ENCODE measurements at regions not wholly inside any gene's neighbourhood (a gene's known extent, or its start where the extent isn't known, plus 50 kb on each side); places are given as distances from the start of the nearest gene placed in this dataset.
A peak's percentile ranks its signal among the peaks of the same experiment; 100 is the strongest.

DNA sequence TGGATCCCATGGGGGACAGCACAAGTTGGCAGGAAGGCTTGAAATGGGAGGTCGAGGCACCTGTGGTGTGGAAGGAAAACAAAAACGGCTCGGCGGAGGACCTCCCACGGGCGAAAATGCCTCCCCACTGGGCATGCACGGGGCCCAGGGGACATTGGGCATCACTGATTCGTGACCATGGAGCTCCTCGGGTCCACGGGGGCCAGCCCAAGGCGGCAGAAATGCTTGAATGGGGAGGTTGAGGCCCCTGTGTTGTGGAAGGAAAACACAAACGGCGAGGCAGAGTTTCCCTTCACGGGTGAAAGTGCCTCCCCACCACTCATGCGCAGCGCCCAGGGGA, 376.0 kb downstream of the ALG10 start:
- H3K4me3 Mint-ChIP-seq (ENCODE audit: unreplicated experiment) = no peak overlapping the region
- H3K27me3 ChIP-seq (replicated peaks; ENCODE audit: control insufficient read depth, insufficient read depth, low read length) = no peaks in the 10 kb centered on the region
- H3K9me3 Mint-ChIP-seq (ENCODE audit: unreplicated experiment) = peaks cover 13% of the 10 kb centered on the region
- peaks cover 36% of the 10 kb centered on the region for H3K9me3 ChIP-seq
- ChIA-PET POLR2A (no interaction called here), CTCF (no interaction called here)
- no peaks in the 10 kb centered on the region; the same call in 1 of the 2 replicates for H3K36me3 ChIP-seq (ENCODE audit: control insufficient read depth, insufficient read depth, low read length)
- H3K4me1 Mint-ChIP-seq (ENCODE audit: low read depth, unreplicated experiment) = no peaks in the 10 kb centered on the region
- no peak overlapping the region for H3K4me3 ChIP-seq (ENCODE audit: low read depth, low read length)
- intact Hi-C loops (cut with micrococcal nuclease; ENCODE audit: unreplicated experiment) = no loop called here
- H3K4me1 ChIP-seq = no peaks in the 10 kb centered on the region
- DNase-seq = no peak
- peaks cover 6% of the 10 kb centered on the region for H3K36me3 Mint-ChIP-seq (ENCODE audit: insufficient read depth, unreplicated experiment)
- BruUV-seq (replicated peaks) = no TSS peak
- TF ChIP-seq, protein P1, sequence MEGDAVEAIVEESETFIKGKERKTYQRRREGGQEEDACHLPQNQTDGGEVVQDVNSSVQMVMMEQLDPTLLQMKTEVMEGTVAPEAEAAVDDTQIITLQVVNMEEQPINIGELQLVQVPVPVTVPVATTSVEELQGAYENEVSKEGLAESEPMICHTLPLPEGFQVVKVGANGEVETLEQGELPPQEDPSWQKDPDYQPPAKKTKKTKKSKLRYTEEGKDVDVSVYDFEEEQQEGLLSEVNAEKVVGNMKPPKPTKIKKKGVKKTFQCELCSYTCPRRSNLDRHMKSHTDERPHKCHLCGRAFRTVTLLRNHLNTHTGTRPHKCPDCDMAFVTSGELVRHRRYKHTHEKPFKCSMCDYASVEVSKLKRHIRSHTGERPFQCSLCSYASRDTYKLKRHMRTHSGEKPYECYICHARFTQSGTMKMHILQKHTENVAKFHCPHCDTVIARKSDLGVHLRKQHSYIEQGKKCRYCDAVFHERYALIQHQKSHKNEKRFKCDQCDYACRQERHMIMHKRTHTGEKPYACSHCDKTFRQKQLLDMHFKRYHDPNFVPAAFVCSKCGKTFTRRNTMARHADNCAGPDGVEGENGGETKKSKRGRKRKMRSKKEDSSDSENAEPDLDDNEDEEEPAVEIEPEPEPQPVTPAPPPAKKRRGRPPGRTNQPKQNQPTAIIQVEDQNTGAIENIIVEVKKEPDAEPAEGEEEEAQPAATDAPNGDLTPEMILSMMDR (IDR thresholded peaks at IDR 0.05; ENCODE audit: insufficient read depth in 1 of 2, low read depth in 1 of 2, low read length in 1 of 2, severe bottlenecking in 1 of 2, unreplicated experiment in 1 of 2) = no peak
- H3K27me3 Mint-ChIP-seq (ENCODE audit: insufficient read depth, unreplicated experiment) = peaks cover 21% of the 10 kb centered on the region
- no peak overlapping the region for H3K27ac Mint-ChIP-seq (ENCODE audit: unreplicated experiment)

DNA sequence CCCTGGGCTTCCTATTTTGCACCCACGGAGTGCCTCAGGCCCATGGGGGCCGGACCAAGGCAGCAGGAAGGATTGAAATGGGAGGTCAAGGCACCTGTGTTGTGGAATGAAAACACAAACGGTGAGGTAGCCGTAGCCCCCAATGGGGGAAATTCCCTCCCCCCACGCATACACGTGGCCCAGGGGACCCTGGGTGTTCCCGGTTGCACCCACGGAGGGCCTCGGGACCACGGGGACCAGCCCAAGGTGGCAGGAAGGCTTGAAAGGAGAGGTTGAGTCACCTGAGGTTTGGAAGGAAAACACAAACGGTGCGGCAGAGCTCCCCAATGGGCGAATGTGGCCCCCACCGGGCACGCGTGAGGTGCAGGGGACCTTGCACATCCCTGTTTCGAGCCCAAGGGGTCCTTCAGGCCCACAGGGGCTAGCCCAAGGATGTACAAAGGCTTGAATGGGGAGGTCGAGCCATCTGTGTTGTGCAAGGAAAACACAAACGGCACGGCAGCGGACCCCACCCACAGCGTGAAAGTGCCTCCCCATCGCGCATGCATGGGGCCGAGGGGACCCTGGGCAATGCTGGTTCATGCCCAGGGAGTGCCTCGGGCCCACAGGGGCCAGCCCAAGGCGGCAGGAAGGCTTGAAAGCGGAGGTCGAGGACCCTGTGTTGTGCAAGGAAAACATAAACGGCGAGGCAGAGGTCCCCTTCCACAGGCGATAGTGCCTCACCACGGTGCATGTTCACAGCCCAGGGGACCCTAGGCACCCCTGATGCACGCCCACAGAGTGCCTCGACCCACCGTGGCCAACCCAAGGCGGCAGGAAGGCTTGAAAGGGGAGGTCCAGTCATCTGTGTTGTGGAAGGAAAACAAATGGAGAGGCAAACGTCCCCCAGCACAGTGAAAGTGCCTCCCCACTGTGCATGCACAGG, 376.7 kb downstream of the ALG10 start:
- ChIA-PET CTCF (no interaction called here), POLR2A (no interaction called here)
- intact Hi-C loops (cut with micrococcal nuclease; ENCODE audit: unreplicated experiment) = no loop called here
- TF ChIP-seq, protein P1 (IDR thresholded peaks at IDR 0.05; ENCODE audit: insufficient read depth in 1 of 2, low read depth in 1 of 2, low read length in 1 of 2, severe bottlenecking in 1 of 2, unreplicated experiment in 1 of 2) = no peak
- Histone ChIP-seq H3K4me1 (no peaks in the 10 kb centered on the region), H3K27me3 (replicated peaks; ENCODE audit: control insufficient read depth, insufficient read depth, low read length) (no peaks in the 10 kb centered on the region), H3K9me3 (peaks cover 42% of the 10 kb centered on the region), H3K36me3 (ENCODE audit: control insufficient read depth, insufficient read depth, low read length) (no peaks in the 10 kb centered on the region; the same call in 1 of the 2 replicates), H3K4me3 (ENCODE audit: low read depth, low read length) (no peak overlapping the region)
- H3K4me3 Mint-ChIP-seq (ENCODE audit: unreplicated experiment) = no peak overlapping the region
- peaks cover 17% of the 10 kb centered on the region for H3K27me3 Mint-ChIP-seq (ENCODE audit: insufficient read depth, unreplicated experiment)
- H3K4me1 Mint-ChIP-seq (ENCODE audit: low read depth, unreplicated experiment) = no peaks in the 10 kb centered on the region
- peaks cover 13% of the 10 kb centered on the region for H3K9me3 Mint-ChIP-seq (ENCODE audit: unreplicated experiment)
- peak; percentile 1 to 28 for DNase-seq
- peaks cover 6% of the 10 kb centered on the region for H3K36me3 Mint-ChIP-seq (ENCODE audit: insufficient read depth, unreplicated experiment)
- BruUV-seq (replicated peaks) = no TSS peak
- no peak overlapping the region for H3K27ac Mint-ChIP-seq (ENCODE audit: unreplicated experiment)

DNA sequence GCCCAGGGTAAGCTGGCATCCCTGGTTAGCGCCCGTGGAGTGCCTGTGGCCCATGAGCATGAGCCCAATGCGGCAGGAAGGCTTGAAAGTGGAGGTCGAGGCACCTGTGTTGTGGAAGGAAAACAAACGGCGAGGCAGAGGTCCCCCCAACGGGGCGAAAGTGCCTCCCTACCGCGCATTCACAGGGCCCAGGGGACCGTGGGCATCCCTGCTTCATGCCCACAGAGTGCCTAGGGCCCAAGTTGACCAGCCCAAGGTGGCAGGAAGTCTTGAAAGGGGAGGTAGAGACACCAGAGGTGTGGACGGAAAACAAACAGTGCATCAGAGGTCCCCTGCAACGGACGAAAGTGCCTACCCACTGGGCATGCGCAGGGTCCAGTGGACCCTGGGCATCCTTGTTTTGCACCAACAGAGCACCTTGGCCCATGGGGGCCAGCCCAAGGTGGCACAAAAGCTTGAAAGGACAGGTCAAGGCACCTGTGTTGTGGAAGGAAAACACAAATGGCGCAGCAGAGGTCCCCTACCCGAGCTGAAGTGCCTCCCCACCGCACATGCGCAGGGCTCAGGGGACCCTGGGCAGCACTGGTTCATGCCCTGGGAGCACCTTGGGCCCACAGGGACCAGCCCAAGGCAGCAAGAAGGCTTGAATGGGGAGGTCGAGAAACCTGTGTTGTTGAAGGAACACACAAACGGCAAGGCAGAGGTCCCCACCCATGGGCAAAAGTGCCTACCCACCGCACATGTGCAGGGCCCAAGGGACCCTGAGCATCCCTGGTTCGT, 377.5 kb downstream of the ALG10 start:
- no peaks in the 10 kb centered on the region for H3K27me3 ChIP-seq (replicated peaks; ENCODE audit: control insufficient read depth, insufficient read depth, low read length)
- DNase-seq = peak; percentile 0 to 24

More for the DNA sequence above, 377.5 kb downstream of the ALG10 start:
- Mint-ChIP-seq H3K4me3 (ENCODE audit: unreplicated experiment) (no peak overlapping the region), H3K36me3 (ENCODE audit: insufficient read depth, unreplicated experiment) (peaks cover 6% of the 10 kb centered on the region), H3K4me1 (ENCODE audit: low read depth, unreplicated experiment) (no peaks in the 10 kb centered on the region), H3K27me3 (ENCODE audit: insufficient read depth, unreplicated experiment) (peaks cover 13% of the 10 kb centered on the region), H3K9me3 (ENCODE audit: unreplicated experiment) (peaks cover 13% of the 10 kb centered on the region), H3K27ac (ENCODE audit: unreplicated experiment) (no peak overlapping the region)
- H3K4me1 ChIP-seq = no peaks in the 10 kb centered on the region
- BruUV-seq (replicated peaks) = no TSS peak
- CTCF ChIA-PET = no interaction called here
- intact Hi-C loops (cut with micrococcal nuclease; ENCODE audit: unreplicated experiment) = no loop called here
- no peak overlapping the region for H3K4me3 ChIP-seq (ENCODE audit: low read depth, low read length)
- POLR2A ChIA-PET = no interaction called here
- H3K36me3 ChIP-seq (ENCODE audit: control insufficient read depth, insufficient read depth, low read length) = no peaks in the 10 kb centered on the region; the same call in 1 of the 2 replicates
- TF ChIP-seq, protein P1 (IDR thresholded peaks at IDR 0.05; ENCODE audit: insufficient read depth in 1 of 2, low read depth in 1 of 2, low read length in 1 of 2, severe bottlenecking in 1 of 2, unreplicated experiment in 1 of 2) = no peak
- peaks cover 44% of the 10 kb centered on the region for H3K9me3 ChIP-seq
